Colon (tissue), 2 donors: ENCODE measurements at regions not wholly inside any gene's neighbourhood (a gene's known extent, or its start where the extent isn't known, plus 50 kb on each side); places are given as distances from the start of the nearest gene placed in this dataset.
A peak's percentile ranks its signal among the peaks of the same experiment; 100 is the strongest.

Source experiments
- FAIRE-seq: peaks from 2 replicates; lab custom pipeline; 2012; peaks lifted over from hg19 to GRCh38; lab: Jason Lieb, UNC
- donor health status: control.
- donor health status: control.

DNA sequence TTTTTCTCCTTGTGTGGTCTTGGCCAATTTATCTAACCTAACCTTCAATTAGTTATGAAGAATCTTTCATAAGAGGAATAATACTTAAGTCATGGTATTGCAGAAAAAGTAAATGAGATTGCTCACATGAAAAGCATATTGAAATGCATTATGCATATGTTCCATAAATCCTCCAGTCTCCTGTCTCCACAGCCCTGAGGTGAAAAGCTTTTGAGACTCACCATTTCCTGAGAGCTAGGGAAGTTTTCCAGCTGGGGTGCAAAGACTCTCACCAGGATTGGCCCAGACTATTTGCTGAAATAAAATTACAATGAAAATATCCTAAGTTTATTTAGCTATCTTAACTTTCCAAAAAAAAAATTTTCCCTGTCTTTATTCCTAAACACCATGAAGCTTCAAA, 723.8 kb upstream of the FLRT2 start:
- no peak for FAIRE-seq

- FAIRE-seq: no peak
Observed at GRCh38 chr14:84806622-84807021, 723.3 kb upstream of the FLRT2 start.

GRCh38 chr14:84807673-84808072, 722.3 kb upstream of the FLRT2 start:
- no peak for FAIRE-seq

GRCh38 chr14:84809158-84809557, 720.8 kb upstream of the FLRT2 start:
- no peak for FAIRE-seq

GRCh38 chr14:84814391-84814790, 715.6 kb upstream of the FLRT2 start:
- FAIRE-seq: no peak

DNA sequence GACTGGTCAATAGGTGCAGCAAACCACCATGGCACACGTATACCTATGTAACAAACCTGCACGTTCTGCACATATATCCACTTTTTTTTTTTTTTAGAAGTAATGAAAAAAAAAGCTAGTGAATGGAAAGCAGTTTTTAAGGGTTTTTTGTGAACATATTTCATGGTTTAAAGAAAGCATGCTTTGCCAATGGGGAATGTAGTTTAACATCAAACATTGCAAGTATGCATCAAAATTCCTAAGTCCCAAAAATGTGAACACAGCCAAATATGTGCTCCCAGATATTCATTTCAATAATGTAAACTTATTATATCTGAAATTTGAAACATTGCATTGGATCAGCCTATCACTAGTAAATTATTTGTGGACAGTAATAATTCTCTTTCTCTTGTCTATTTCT, 710.4 kb upstream of the FLRT2 start:
- FAIRE-seq: no peak

GRCh38 chr14:84825481-84826251, 704.3 kb upstream of the FLRT2 start:
- no peak for FAIRE-seq

GRCh38 chr14:84826294-84826693, 703.6 kb upstream of the FLRT2 start:
- FAIRE-seq: no peak

DNA sequence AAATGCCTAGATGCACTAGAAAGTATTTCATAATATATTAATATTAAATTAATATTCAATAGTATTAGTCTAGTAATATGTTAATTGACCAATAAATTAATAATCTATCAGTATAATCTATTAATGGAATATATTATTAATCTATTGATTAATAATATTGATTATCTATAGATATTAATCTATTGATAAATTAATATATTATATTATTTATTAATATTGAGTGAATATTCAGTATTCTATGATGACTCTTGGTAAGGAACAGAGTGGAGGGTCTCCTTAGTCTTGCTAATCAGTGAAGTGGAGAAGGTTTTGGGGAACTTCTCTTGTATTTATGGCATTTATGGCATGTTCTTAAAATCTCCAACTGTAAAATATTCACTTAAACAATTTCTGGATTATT, 679.3 kb upstream of the FLRT2 start:
- peak; percentile 57 for FAIRE-seq

- FAIRE-seq: no peak
Observed at GRCh38 chr14:84856751-84857534, 673.0 kb upstream of the FLRT2 start.

GRCh38 chr14:84857571-84857970, 672.4 kb upstream of the FLRT2 start:
- FAIRE-seq: no peak

GRCh38 chr14:84859116-84859515, 670.8 kb upstream of the FLRT2 start:
- no peak for FAIRE-seq

GRCh38 chr14:84864548-84865271, 665.2 kb upstream of the FLRT2 start:
- no peak for FAIRE-seq

GRCh38 chr14:84871734-84872133, 658.2 kb upstream of the FLRT2 start:
- no peak for FAIRE-seq

- FAIRE-seq: no peak
Observed at GRCh38 chr14:84874436-84874835, 655.5 kb upstream of the FLRT2 start.

- no peak for FAIRE-seq
Observed at GRCh38 chr14:84877061-84877460, 652.9 kb upstream of the FLRT2 start.

DNA sequence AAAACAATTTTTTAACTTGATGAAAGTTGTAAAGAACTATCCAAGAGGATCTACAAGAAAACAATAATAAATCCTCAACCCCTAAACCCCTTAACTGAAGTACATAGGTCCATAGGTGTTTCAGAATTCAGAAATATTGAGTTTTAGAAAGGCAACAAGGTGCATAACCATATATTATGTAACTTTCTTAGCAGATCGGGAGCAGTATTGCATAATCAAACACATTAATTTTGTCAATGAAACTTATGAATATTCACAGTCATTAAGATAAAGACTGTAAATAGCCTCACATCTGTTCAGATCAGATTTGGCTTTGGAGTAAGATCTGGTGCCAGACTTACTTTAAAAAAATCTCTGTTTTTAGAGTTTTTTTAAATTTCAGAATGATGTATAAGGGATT, 647.1 kb upstream of the FLRT2 start:
- no peak for FAIRE-seq

- FAIRE-seq: no peak
Observed at GRCh38 chr14:84885061-84885460, 644.9 kb upstream of the FLRT2 start.

DNA sequence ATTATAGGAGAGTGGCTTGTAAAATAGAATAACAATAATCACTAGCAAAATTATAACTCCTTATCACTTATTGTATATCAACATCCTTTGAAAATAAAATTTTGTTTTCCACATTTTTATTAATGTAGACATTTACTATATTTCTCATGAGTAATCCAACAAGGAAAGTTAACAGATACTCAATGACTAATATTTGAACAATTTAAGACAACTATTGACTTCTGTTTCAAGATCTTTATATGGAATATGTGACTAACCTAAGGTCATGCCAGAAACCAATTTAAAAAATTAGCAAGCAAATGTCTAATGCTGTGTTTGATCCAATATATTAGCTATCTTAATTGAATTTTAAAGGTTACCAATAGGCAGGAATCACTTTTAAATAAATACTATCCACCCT, 638.5 kb upstream of the FLRT2 start:
- no peak for FAIRE-seq

DNA sequence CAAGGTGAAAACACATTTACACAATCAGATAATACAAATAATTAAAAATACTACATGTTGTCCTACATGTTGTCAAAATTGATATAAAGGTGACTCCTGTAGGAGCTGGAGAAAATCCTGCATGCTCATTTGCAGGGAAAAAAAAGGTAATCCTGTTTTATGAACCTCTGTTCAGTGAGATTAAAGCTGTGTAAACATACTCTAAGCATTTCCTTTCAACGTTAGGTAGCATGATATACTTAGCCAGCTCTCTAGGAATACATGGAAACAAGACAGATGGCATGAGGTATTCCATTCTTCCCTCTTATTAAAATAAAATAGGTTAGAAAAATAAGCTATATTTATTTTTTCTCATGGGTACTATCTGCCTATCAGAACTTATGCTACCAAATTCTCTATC, 635.7 kb upstream of the FLRT2 start:
- no peak for FAIRE-seq

GRCh38 chr14:84922370-84922769, 607.6 kb upstream of the FLRT2 start:
- no peak for FAIRE-seq

- peak; percentile 45 for FAIRE-seq
Observed at GRCh38 chr14:84926656-84927055, 603.3 kb upstream of the FLRT2 start.
